ENCODE measurements at regions not wholly inside any gene's neighbourhood (a gene's known extent, or its start where the extent isn't known, plus 50 kb on each side); places are given as distances from the start of the nearest gene placed in this dataset.

GRCh38 chr5:98499892-98500291 is 273.6 kb upstream of the RGMB start:
- TF ChIP-seq CTCF (IDR thresholded peaks at IDR 0.05 in 4 of 5, conservative IDR thresholded peaks at IDR 0.05 in 1 of 5): no peak
- TF ChIP-seq POLR2A (IDR thresholded peaks at IDR 0.05): no peak

Data from gastrocnemius medialis (tissue), 4 donors.